ENCODE measurements at regions not wholly inside any gene's neighbourhood (a gene's known extent, or its start where the extent isn't known, plus 50 kb on each side); places are given as distances from the start of the nearest gene placed in this dataset.

DNA sequence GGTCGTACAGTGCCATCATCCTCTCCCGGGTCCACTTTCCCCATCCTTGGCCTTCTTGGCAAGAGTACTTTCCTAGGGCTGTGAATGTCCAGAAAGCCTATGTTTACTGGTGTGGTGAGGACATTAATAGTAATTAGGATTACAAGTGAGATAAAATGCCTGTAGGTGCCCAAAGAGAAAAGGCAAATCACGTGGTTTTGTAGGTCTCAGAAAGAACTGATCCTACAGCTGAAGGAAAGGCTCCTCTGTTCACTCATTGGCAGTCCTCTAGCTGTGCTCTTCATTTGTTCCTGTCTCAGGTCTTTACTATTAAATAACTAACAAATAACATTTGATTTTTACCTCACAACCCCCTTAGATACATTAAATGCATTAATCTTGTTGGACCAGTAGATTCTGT lies 220.1 kb upstream of the CBLB start:
- Histone ChIP-seq H3K4me1 (ENCODE audit: control insufficient read depth, insufficient read depth, low read length, poor library complexity, severe bottlenecking) (no peaks in the 10 kb centered on the region), H3K27me3 (ENCODE audit: control insufficient read depth, insufficient read depth, low read length) (no peaks in the 10 kb centered on the region), H3K36me3 (ENCODE audit: control insufficient read depth, insufficient read depth, low read length) (no peaks in the 10 kb centered on the region), H3K9me3 (ENCODE audit: control insufficient read depth in 2 of 2, low read length in 2 of 2) (no peaks in the 10 kb centered on the region), H3K4me3 (ENCODE audit: low read depth, low read length) (no peak overlapping the region), H3K27ac (ENCODE audit: insufficient read depth, low read length, poor library complexity, severe bottlenecking) (no peak overlapping the region)
- no peak for ATAC-seq (ENCODE audit: low read depth in 2 of 2)
- H3K36me3 Mint-ChIP-seq = no peaks in the 10 kb centered on the region
- peaks cover 0 to 2% (median 0%) of the 10 kb centered on the region in 7 donors for H3K9me3 Mint-ChIP-seq
- no peak for DNase-seq
- H3K4me1 Mint-ChIP-seq = no peaks in the 10 kb centered on the region
- no peak overlapping the region for H3K27ac Mint-ChIP-seq
- H3K4me3 Mint-ChIP-seq = no peak overlapping the region
- no peaks in the 10 kb centered on the region for H3K27me3 Mint-ChIP-seq

DNA sequence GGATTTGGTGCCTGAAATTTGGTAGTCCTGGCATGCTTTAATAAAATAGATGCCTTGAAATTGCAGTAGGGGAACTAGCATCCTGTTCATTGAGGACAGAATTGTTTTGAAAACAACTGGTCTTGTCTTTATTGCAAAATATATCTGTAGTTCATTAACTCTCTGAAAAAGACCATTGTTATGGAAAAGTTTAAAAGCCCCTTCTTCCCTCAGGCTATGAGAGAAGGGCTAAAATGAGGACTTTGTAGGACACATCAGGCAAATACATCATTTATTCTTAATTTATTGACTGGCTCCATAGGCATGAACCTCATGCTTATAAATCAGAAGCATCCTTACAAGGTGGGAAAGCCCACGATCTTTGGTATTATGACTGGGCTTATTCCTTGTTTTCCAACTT lies 221.0 kb upstream of the CBLB start:
- Histone ChIP-seq H3K36me3 (ENCODE audit: control insufficient read depth, insufficient read depth, low read length) (no peaks in the 10 kb centered on the region), H3K9me3 (ENCODE audit: control insufficient read depth in 2 of 2, low read length in 2 of 2) (no peaks in the 10 kb centered on the region), H3K4me3 (ENCODE audit: low read depth, low read length) (no peak overlapping the region), H3K27me3 (ENCODE audit: control insufficient read depth, insufficient read depth, low read length) (no peaks in the 10 kb centered on the region), H3K27ac (ENCODE audit: insufficient read depth, low read length, poor library complexity, severe bottlenecking) (no peak overlapping the region), H3K4me1 (ENCODE audit: control insufficient read depth, insufficient read depth, low read length, poor library complexity, severe bottlenecking) (no peaks in the 10 kb centered on the region)
- Mint-ChIP-seq H3K27ac (no peak overlapping the region), H3K9me3 (peaks cover 0 to 2% (median 0%) of the 10 kb centered on the region in 7 donors), H3K4me1 (no peaks in the 10 kb centered on the region), H3K27me3 (no peaks in the 10 kb centered on the region), H3K4me3 (no peak overlapping the region), H3K36me3 (no peaks in the 10 kb centered on the region)
- ATAC-seq (ENCODE audit: low read depth in 2 of 2) (no peak), DNase-seq (no peak)

DNA sequence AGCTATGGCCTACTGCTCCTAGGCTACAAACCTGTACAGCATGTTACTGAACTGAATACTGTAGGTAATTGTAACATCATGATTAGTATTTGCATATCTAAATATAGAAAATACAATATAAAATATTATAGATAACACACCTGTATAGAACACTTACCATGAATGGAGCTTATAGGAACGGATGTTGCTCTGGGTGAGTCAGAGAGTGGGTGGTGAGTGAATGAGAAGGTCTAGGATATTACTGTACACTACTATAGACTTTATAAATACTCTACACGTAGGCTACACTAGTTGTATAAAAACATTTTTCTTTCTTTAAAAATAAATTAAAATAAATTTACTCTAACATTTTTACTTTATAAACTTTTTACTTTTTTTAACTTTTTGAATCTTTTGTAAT lies 224.0 kb upstream of the CBLB start:
- H3K36me3 Mint-ChIP-seq = no peaks in the 10 kb centered on the region
- no peaks in the 10 kb centered on the region for H3K27me3 Mint-ChIP-seq
- no peak overlapping the region for H3K27ac Mint-ChIP-seq
- Histone ChIP-seq H3K4me1 (ENCODE audit: control insufficient read depth, insufficient read depth, low read length, poor library complexity, severe bottlenecking) (no peaks in the 10 kb centered on the region), H3K36me3 (ENCODE audit: control insufficient read depth, insufficient read depth, low read length) (no peaks in the 10 kb centered on the region), H3K9me3 (ENCODE audit: control insufficient read depth in 2 of 2, low read length in 2 of 2) (no peaks in the 10 kb centered on the region), H3K27me3 (ENCODE audit: control insufficient read depth, insufficient read depth, low read length) (no peaks in the 10 kb centered on the region), H3K4me3 (ENCODE audit: low read depth, low read length) (no peak overlapping the region), H3K27ac (ENCODE audit: insufficient read depth, low read length, poor library complexity, severe bottlenecking) (no peak overlapping the region)
- H3K4me3 Mint-ChIP-seq = no peak overlapping the region
- no peaks in the 10 kb centered on the region for H3K4me1 Mint-ChIP-seq
- DNase-seq = peak in 1 of 3 donors; percentile 14
- H3K9me3 Mint-ChIP-seq = peaks cover 0 to 2% (median 0%) of the 10 kb centered on the region in 7 donors
- peak; percentile 53 to 68 for ATAC-seq (ENCODE audit: low read depth in 2 of 2)

DNA sequence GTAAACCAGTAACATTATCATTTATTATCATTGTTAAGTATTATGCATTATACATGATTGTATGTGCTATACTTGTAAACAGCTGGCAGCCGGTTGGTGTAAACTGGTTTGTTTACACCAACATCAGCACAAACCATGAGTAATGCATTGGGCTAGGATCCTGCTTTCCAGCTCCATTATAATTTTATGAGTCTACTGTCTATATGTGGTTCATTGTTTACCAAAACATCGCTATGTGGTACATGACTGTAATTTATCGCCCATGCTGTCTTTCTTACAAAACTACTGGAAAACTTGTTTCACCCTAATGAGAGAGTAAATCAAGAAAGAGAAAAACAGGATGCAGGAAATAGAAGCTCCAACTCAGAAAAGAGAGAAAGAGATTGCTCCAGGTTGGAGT lies 224.8 kb upstream of the CBLB start:
- no peak for DNase-seq

DNA sequence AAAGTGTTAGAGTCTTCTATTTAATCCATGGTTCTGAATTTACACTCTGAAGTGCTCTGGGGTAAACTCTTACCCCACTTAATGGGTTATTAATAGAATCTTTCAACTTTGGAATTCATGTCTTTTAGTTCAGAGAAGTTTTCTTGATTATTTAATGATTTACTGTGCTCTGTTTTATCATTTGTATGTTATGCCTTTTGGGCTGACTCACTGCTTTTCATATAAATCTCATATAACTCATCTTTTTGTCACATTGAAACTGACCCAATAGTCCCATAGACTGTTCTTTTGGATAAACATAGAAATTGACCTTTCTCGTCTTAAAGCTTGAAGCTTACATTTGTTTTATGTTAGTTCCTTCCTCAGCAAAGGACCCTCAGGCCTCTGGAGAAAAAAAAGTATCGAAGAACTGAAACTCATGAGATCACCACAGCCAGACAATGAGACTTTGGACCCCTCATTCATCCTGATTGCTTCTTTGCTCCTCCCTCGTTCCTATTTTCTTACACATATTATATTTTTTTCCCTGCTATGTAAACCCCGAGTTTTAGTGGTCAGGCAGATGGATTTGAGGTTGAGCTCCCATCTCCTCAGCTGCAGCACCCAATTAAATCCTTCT lies 229.1 kb upstream of the CBLB start:
- DNase-seq = no peak
- no peaks in the 10 kb centered on the region for H3K27me3 Mint-ChIP-seq
- peak overlapping the region in 1 of 3 donors; percentile 34 for H3K27ac Mint-ChIP-seq

More for the DNA sequence above, 224.8 kb upstream of the CBLB start:
- no peak for ATAC-seq (ENCODE audit: low read depth in 2 of 2)
- Histone ChIP-seq H3K4me1 (ENCODE audit: control insufficient read depth, insufficient read depth, low read length, poor library complexity, severe bottlenecking) (no peaks in the 10 kb centered on the region), H3K36me3 (ENCODE audit: control insufficient read depth, insufficient read depth, low read length) (no peaks in the 10 kb centered on the region), H3K27ac (ENCODE audit: insufficient read depth, low read length, poor library complexity, severe bottlenecking) (no peak overlapping the region), H3K27me3 (ENCODE audit: control insufficient read depth, insufficient read depth, low read length) (no peaks in the 10 kb centered on the region), H3K9me3 (ENCODE audit: control insufficient read depth in 2 of 2, low read length in 2 of 2) (no peaks in the 10 kb centered on the region), H3K4me3 (ENCODE audit: low read depth, low read length) (no peak overlapping the region)
- no peak overlapping the region for H3K27ac Mint-ChIP-seq
- no peak overlapping the region for H3K4me3 Mint-ChIP-seq
- no peaks in the 10 kb centered on the region for H3K4me1 Mint-ChIP-seq
- H3K27me3 Mint-ChIP-seq = no peaks in the 10 kb centered on the region
- no peaks in the 10 kb centered on the region for H3K36me3 Mint-ChIP-seq
- peaks cover 0 to 2% (median 0%) of the 10 kb centered on the region in 7 donors for H3K9me3 Mint-ChIP-seq

DNA sequence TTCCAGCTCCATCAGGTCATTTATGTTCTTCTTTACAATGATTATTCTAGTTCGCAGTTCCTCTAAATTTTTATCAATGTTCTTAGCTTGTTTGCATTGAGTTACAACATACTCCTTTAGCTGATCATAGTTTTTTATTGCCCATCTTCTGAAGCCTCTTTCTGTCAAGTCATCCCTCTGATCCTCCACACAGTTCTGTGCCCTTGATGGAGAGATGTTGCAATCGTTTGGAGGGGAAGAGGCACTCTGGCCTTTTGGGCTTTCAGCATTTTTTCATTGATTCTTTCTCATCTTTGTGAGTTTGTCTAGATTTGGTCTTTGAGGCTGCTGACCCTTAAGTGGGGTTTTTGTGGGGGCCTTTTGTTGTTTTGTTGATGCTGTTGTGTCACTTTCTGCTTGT lies 234.6 kb upstream of the CBLB start:
- Mint-ChIP-seq H3K27me3 (no peaks in the 10 kb centered on the region), H3K4me3 (no peak overlapping the region), H3K4me1 (no peaks in the 10 kb centered on the region), H3K27ac (no peak overlapping the region), H3K9me3 (peaks cover 3 to 30% (median 9%) of the 10 kb centered on the region in 7 donors), H3K36me3 (no peaks in the 10 kb centered on the region)
- H3K4me3 ChIP-seq (ENCODE audit: low read depth, low read length) = no peak overlapping the region
- DNase-seq = no peak
- H3K27me3 ChIP-seq (ENCODE audit: control insufficient read depth, insufficient read depth, low read length) = no peaks in the 10 kb centered on the region
- peaks cover 0 to 4% of the 10 kb centered on the region in 2 experiments for H3K9me3 ChIP-seq (ENCODE audit: control insufficient read depth in 2 of 2, low read length in 2 of 2)
- no peak for ATAC-seq (ENCODE audit: low read depth in 2 of 2)
- no peak overlapping the region for H3K27ac ChIP-seq (ENCODE audit: insufficient read depth, low read length, poor library complexity, severe bottlenecking)
- peaks cover 3% of the 10 kb centered on the region for H3K4me1 ChIP-seq (ENCODE audit: control insufficient read depth, insufficient read depth, low read length, poor library complexity, severe bottlenecking)
- H3K36me3 ChIP-seq (ENCODE audit: control insufficient read depth, insufficient read depth, low read length) = no peaks in the 10 kb centered on the region

More for the DNA sequence above, 229.1 kb upstream of the CBLB start:
- Histone ChIP-seq H3K4me1 (ENCODE audit: control insufficient read depth, insufficient read depth, low read length, poor library complexity, severe bottlenecking) (no peaks in the 10 kb centered on the region), H3K27ac (ENCODE audit: insufficient read depth, low read length, poor library complexity, severe bottlenecking) (no peak overlapping the region), H3K36me3 (ENCODE audit: control insufficient read depth, insufficient read depth, low read length) (no peaks in the 10 kb centered on the region), H3K9me3 (ENCODE audit: control insufficient read depth in 2 of 2, low read length in 2 of 2) (peaks cover 0 to 2% of the 10 kb centered on the region in 2 experiments), H3K4me3 (ENCODE audit: low read depth, low read length) (no peak overlapping the region), H3K27me3 (ENCODE audit: control insufficient read depth, insufficient read depth, low read length) (no peaks in the 10 kb centered on the region)
- H3K4me1 Mint-ChIP-seq = no peaks in the 10 kb centered on the region
- ATAC-seq (ENCODE audit: low read depth in 2 of 2) = no peak
- peaks cover under 1 to 26% (median 4%) of the 10 kb centered on the region in 7 donors for H3K9me3 Mint-ChIP-seq
- H3K36me3 Mint-ChIP-seq = no peaks in the 10 kb centered on the region
- no peak overlapping the region for H3K4me3 Mint-ChIP-seq

DNA sequence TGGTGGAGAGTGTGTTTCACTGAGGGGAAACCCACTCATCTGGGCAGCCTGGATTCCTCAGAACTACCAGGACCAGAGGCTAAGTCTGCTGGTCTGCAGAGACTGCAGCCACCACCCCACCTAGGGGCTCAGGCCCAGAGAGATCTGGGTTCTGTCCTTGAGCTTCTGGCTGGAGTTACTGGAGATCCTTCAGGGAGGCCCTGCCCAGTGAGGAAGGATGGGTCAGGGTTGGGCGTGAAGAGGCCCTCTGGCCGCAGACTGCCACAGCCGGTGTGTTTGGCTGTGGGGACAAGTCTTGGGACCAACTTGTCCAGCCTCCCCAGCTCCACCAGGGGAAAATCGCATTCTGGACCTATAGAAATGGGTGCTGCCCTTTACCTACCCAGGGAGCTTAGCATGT lies 235.3 kb upstream of the CBLB start:
- Histone ChIP-seq H3K27me3 (ENCODE audit: control insufficient read depth, insufficient read depth, low read length) (no peaks in the 10 kb centered on the region), H3K9me3 (ENCODE audit: control insufficient read depth in 2 of 2, low read length in 2 of 2) (peaks cover 0 to 4% of the 10 kb centered on the region in 2 experiments), H3K4me3 (ENCODE audit: low read depth, low read length) (no peak overlapping the region), H3K4me1 (ENCODE audit: control insufficient read depth, insufficient read depth, low read length, poor library complexity, severe bottlenecking) (peaks cover 10% of the 10 kb centered on the region), H3K27ac (ENCODE audit: insufficient read depth, low read length, poor library complexity, severe bottlenecking) (no peak overlapping the region), H3K36me3 (ENCODE audit: control insufficient read depth, insufficient read depth, low read length) (no peaks in the 10 kb centered on the region)
- Mint-ChIP-seq H3K4me3 (no peak overlapping the region), H3K4me1 (peaks cover 3 to 6% (median 4%) of the 10 kb centered on the region in 4 donors), H3K27ac (no peak overlapping the region), H3K36me3 (no peaks in the 10 kb centered on the region), H3K9me3 (peaks cover 2 to 30% (median 9%) of the 10 kb centered on the region in 7 donors), H3K27me3 (no peaks in the 10 kb centered on the region)
- DNase-seq (no peak), ATAC-seq (ENCODE audit: low read depth in 2 of 2) (no peak)

DNA sequence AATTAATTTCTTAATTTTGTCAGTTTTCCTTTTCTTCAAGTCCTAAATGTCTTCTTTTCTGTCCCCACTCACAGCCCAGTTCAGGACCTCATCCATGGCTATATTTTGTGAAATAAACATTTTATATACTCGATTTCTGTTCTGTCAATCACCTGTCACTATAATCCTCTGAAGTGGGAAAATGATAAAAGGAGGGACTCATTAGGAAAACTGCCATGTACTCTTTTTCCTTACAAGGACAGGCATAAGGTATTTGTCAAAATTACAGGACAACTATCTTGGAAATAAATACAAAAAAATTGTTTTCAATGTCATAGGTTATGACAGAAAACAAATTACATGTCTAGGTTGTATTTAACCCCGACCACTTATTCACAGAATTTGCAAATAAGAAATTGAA lies 240.1 kb upstream of the CBLB start:
- Mint-ChIP-seq H3K27me3 (no peaks in the 10 kb centered on the region), H3K36me3 (no peaks in the 10 kb centered on the region)

More for the DNA sequence above, 240.1 kb upstream of the CBLB start:
- H3K36me3 ChIP-seq (ENCODE audit: control insufficient read depth, insufficient read depth, low read length) = no peaks in the 10 kb centered on the region
- Mint-ChIP-seq H3K4me1 (peaks cover 4 to 13% (median 6%) of the 10 kb centered on the region in 4 donors), H3K4me3 (no peak overlapping the region), H3K27ac (peak overlapping the region in 1 of 3 donors; percentile 11), H3K9me3 (peaks cover 0 to 7% (median 0%) of the 10 kb centered on the region in 7 donors)
- no peak for ATAC-seq (ENCODE audit: low read depth in 2 of 2)
- no peak overlapping the region for H3K4me3 ChIP-seq (ENCODE audit: low read depth, low read length)
- no peak overlapping the region for H3K27ac ChIP-seq (ENCODE audit: insufficient read depth, low read length, poor library complexity, severe bottlenecking)
- H3K9me3 ChIP-seq (ENCODE audit: control insufficient read depth in 2 of 2, low read length in 2 of 2) = no peaks in the 10 kb centered on the region
- H3K4me1 ChIP-seq (ENCODE audit: control insufficient read depth, insufficient read depth, low read length, poor library complexity, severe bottlenecking) = peaks cover 14% of the 10 kb centered on the region
- H3K27me3 ChIP-seq (ENCODE audit: control insufficient read depth, insufficient read depth, low read length) = no peaks in the 10 kb centered on the region
- DNase-seq = no peak
